GM21360 (cell line): ENCODE measurements at regions not wholly inside any gene's neighbourhood (a gene's known extent, or its start where the extent isn't known, plus 50 kb on each side); places are given as distances from the start of the nearest gene placed in this dataset.
"Not testable (repeated sequence)": the region's sequence is repeated elsewhere in the genome, so short reads cannot be mapped to it uniquely, and the experiment has no call there.

Experiments
- ATAC-seq: cut with Tn5 transposase; IDR thresholded peaks from one replicate; pipeline ENCODE4 v1.9.1; 2021; ENCODE audit warnings: mild to moderate bottlenecking, moderate library complexity; ENCODE audit not compliant: unreplicated experiment

- ATAC-seq: no peak
Observed at GRCh38 chr11:23903044-23903704, 593.7 kb upstream of the LUZP2 start.

DNA sequence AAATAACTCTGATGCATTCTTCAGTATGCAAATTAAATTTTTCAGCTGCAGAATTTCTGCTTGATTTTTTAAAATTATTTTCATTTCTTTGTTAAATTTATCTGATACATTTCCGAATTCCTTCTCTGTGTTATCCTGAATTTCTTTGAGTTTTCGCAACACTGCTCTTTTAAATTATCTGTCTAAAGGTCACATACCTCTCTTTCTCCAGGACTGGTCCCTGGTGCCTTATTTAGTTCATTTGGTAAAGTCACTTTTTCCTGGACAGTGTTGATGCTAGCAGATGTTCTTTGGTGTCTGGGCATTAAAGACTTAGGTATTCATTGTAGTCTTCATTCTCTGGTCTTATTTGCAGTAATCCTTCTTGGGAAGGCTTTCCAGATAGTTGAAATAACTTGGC, 577.4 kb upstream of the LUZP2 start:
- ATAC-seq: no peak

GRCh38 chr11:23923357-23923756, 573.5 kb upstream of the LUZP2 start:
- no peak for ATAC-seq

DNA sequence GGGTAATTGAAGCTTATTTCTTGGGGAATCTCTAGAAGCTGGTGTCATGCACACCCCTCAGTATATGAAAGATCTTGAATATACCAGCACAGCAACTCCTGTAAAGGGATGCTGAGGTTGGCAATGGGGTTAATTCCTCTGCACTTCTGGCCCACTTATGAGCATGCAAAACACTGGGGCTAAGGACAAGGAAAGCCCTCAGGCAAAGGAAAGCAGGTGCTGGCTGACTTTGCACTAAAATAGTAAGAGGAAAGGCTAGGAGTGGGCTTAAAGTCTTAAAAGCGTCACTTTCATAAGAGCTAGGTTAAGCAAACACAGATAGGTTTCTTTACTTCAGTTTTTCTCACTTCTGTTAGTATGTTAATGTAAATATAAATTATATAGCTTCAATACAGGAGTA, 572.6 kb upstream of the LUZP2 start:
- ATAC-seq: no peak

- ATAC-seq: no peak
Observed at GRCh38 chr11:23931443-23931842, 565.4 kb upstream of the LUZP2 start.

- no peak for ATAC-seq
Observed at GRCh38 chr11:23932485-23932898, 564.4 kb upstream of the LUZP2 start.

- ATAC-seq: no peak
Observed at GRCh38 chr11:23933721-23934120, 563.1 kb upstream of the LUZP2 start.

GRCh38 chr11:23934671-23935270, 562.1 kb upstream of the LUZP2 start:
- not testable (repeated sequence) for ATAC-seq

DNA sequence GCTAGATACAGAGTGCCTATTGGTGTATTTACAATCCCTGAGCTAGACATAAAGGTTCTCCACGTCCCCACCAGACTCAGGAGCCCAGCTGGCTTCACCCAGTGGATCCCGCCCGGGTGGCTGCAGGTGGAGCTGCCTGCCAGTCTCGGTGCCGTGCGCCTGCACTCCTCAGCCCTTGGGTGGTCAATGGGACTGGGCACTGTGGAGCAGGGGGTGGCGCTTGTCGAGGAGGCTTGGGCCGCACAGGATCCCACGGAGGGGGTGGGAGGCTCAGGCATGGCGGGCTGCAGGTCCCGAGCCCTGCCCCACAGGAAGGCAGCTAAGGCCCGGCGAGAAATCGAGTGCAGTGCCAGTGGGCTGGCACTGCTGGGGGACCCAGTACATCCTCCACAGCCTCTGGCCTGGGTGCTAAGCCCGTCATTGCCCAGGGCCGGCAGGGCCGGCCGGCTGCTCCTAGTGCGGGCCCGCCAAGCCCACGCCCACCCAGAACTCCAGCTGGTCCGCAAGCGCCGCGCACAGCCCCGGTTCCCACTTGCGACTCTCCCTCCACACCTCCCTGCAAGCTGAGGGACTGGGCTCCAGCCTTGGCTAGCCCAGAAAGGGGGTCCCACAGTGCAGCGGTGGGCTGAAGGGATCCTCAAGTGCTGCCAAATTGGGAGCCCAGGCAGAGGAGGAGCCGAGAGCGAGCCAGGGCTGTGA, 554.6 kb upstream of the LUZP2 start:
- ATAC-seq: not testable (repeated sequence)

DNA sequence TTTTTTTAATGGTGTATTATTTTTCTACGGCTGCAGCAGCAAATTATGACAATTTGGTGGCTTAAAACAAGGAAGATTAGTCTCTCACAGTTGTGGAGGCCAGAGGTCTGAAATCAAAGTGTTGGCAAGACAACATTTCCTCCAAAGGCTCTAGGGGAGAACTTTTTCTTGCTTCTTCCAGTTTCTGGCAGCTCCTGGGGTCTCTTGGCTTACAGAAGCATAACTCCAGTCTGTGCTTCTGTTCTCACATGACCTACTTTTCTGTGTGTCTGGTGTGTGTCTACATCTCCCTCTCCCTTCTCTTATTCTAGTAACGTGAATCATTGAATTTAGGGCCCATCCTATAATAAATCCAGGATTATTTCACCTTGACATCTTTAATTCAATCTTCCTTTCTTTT, 551.9 kb upstream of the LUZP2 start:
- ATAC-seq: no peak

DNA sequence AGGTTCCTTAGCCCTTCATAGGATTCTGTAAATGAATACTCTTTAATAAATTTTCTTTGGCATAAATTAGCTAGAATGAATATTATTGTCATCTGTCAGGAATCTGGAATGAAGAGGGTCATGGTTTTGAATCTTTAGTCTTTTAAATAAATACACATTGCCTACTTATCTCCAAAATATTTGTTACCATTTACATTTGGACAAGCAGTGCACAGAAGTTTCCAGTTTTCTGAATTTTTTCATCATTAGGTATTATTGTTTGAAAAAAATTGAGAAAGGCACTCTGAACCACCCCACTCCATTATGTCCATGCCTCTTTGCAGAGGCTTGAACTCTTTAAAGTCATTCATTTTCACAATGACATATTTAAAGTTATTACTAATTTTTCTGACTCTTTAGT, 549.0 kb upstream of the LUZP2 start:
- ATAC-seq: no peak

DNA sequence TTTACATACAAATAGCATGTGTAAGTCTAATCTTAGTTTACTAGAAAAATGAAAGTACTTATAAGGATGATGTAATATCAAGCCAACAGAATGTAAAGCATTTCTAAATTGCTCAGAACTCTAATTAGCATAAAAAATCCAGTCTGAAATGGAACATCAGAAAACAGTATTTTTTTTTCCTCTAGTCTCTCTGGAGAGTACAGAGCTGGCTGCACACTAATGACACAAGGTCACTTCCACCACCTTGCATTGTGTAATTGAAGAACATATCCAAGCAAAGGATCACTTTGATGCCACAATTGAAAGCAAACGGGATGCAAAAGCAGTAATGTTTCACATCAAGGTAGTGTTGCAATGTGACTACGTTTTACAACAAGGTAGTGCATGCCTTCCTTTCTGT, 548.0 kb upstream of the LUZP2 start:
- ATAC-seq: no peak

GRCh38 chr11:23953951-23954710, 542.7 kb upstream of the LUZP2 start:
- ATAC-seq: no peak

- ATAC-seq: no peak
Observed at GRCh38 chr11:23954730-23955129, 542.1 kb upstream of the LUZP2 start.

GRCh38 chr11:23956586-23956985, 540.3 kb upstream of the LUZP2 start:
- ATAC-seq: no peak

- no peak for ATAC-seq
Observed at GRCh38 chr11:23957314-23957713, 539.5 kb upstream of the LUZP2 start.

GRCh38 chr11:23959462-23959861, 537.4 kb upstream of the LUZP2 start:
- ATAC-seq: no peak

DNA sequence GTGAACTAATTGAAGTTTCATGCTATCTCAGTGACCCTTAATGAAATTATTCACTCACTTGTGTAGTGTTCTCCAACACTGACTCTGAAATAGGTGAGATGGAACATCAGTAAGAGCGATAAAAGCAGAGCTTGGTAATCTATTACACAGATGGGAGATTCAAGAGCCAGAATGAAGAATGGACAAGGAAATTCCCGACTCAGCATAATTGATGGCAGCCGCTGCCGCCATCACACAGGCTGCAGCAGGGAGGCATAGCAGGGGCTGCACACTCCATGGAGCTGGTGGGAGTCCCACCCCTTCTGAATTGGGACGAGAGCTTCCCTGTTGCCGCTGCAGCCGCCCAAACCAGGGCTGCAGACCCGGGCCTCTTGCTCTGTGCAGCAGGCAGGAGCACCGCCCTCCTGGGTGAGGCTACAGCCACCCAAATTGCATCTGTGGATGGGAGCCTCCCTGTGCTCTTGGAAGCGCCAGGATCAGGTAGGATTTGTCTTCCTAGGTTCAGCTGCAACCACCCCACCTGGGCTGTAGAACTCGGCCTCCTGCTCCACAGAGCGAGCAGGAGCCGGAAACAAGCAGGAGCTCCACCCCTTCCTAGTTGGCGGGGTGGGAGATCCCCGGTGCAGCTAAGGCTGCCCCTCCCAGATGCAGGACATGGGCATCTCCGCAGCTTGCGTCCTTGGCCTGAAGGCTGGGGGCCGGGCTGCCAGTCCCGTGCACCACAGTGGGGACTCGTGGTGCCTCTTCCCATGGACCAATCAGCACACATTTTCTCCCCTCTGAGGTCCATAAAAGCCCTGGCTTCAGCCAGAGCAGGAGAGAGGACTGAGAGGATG, 535.1 kb upstream of the LUZP2 start:
- ATAC-seq: no peak

DNA sequence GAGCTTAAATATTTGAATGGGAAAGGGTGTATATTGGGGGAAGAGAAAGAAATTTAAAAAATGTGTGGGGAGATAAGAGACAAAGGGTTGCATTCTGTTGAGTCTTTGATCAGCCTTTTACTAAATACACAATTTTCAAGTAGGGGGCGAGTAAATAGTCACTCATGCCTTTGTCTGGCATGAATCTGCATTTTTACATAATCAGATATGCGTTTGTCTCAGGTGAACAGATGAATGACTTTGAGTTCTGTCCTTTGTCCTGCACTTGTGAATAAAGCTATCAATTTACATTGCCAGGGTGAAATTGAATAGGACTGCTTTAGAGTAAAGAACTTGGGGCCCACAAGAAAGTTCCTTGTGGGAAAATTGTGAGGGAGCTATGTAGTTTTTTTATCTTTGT, 523.6 kb upstream of the LUZP2 start:
- no peak for ATAC-seq

DNA sequence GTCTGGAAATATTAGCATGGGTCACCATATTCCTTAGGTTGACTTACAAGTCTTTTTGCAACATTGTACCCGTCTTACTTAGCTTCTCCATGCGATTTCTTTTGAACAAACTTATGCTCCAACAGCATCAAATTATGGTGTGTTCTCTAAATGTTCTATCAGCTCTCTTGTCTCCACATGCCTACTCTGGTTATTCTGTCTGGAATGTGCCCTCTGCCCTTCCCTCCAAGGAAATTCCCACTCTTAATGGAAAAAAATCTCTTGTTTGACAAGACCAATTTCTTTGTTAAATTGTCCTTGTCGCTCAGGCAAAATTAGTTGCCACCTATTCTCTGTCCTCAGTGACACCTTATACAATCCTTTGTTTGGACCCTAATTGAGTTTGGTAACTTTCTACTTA, 522.8 kb upstream of the LUZP2 start:
- no peak for ATAC-seq

DNA sequence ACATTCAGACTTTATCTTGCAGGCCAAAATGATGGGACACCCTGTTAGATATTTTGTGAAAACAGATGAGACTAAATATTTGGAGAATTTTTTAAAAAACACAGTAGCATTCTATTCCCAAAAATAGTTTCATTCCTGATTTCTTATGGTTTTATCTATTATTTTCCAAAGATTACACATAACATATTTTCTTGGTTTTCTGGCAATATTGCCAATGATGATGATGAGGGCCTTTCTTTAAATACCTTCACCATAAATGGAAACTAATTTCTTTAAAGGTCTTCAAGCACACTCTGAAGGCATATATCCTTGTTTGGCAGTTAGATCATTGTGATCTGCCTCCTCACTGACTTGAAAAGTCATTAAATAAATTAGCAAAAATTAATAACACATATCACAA, 522.3 kb upstream of the LUZP2 start:
- no peak for ATAC-seq
